ENCODE measurements at regions not wholly inside any gene's neighbourhood (a gene's known extent, or its start where the extent isn't known, plus 50 kb on each side); places are given as distances from the start of the nearest gene placed in this dataset.

GRCh38 chr7:155169498-155170065 lies 99.5 kb downstream of the HTR5A start:
- H3K27me3 ChIP-seq (ENCODE audit: insufficient read depth, low read length, poor library complexity), result no peaks in the 10 kb centered on the region
- TF ChIP-seq CTCF (IDR thresholded peaks at IDR 0.05; ENCODE audit: borderline replicate concordance, extremely low read depth, low read length, poor library complexity, severe bottlenecking), result no peak
- no peak for TF ChIP-seq EZH2 (IDR thresholded peaks at IDR 0.05; ENCODE audit: borderline replicate concordance, low read depth, low read length, severe bottlenecking)
- H3K9me3 ChIP-seq (ENCODE audit: insufficient read depth, low read length, severe bottlenecking), result no peaks in the 10 kb centered on the region
- DNase-seq (no peak), ATAC-seq (ENCODE audit: insufficient read depth, low read depth) (no peak)
- H4K20me1 ChIP-seq (ENCODE audit: insufficient read depth, low read length), result no peaks in the 10 kb centered on the region
- no peaks in the 10 kb centered on the region for H3K4me1 ChIP-seq (ENCODE audit: insufficient read depth, low read length)
- no peak overlapping the region for H2AFZ ChIP-seq (ENCODE audit: low read depth, low read length)
- H3K27ac ChIP-seq (ENCODE audit: low read length), result no peak overlapping the region
- H3K36me3 ChIP-seq (ENCODE audit: insufficient read depth, low read length), result no peaks in the 10 kb centered on the region
- H3K4me2 ChIP-seq (ENCODE audit: insufficient read depth, low read length), result no peak overlapping the region
- no peaks in the 10 kb centered on the region for H3K79me2 ChIP-seq (ENCODE audit: insufficient read depth, low read length)
- no peak overlapping the region for H3K4me3 ChIP-seq (ENCODE audit: low read depth in 1 of 2, low read length in 2 of 2)
- no peak overlapping the region for H3K9ac ChIP-seq (ENCODE audit: low read depth, low read length)

- no peaks in the 10 kb centered on the region for H3K9me3 ChIP-seq (ENCODE audit: insufficient read depth, low read length, severe bottlenecking)
- H3K27me3 ChIP-seq (ENCODE audit: insufficient read depth, low read length, poor library complexity), result no peaks in the 10 kb centered on the region
- H3K4me3 ChIP-seq (ENCODE audit: low read depth in 1 of 2, low read length in 2 of 2), result no peak overlapping the region
- no peak for ATAC-seq (ENCODE audit: insufficient read depth, low read depth)
- H3K9ac ChIP-seq (ENCODE audit: low read depth, low read length), result no peak overlapping the region
- no peak overlapping the region for H2AFZ ChIP-seq (ENCODE audit: low read depth, low read length)
- DNase-seq, result no peak
- no peak overlapping the region for H3K4me2 ChIP-seq (ENCODE audit: insufficient read depth, low read length)
- H3K4me1 ChIP-seq (ENCODE audit: insufficient read depth, low read length), result no peaks in the 10 kb centered on the region
- no peaks in the 10 kb centered on the region for H3K79me2 ChIP-seq (ENCODE audit: insufficient read depth, low read length)
- H3K36me3 ChIP-seq (ENCODE audit: insufficient read depth, low read length), result no peaks in the 10 kb centered on the region
- H3K27ac ChIP-seq (ENCODE audit: low read length), result no peak overlapping the region
- TF ChIP-seq EZH2 (IDR thresholded peaks at IDR 0.05; ENCODE audit: borderline replicate concordance, low read depth, low read length, severe bottlenecking) (no peak), CTCF (IDR thresholded peaks at IDR 0.05; ENCODE audit: borderline replicate concordance, extremely low read depth, low read length, poor library complexity, severe bottlenecking) (no peak)
- H4K20me1 ChIP-seq (ENCODE audit: insufficient read depth, low read length), result no peaks in the 10 kb centered on the region
These were observed 100.2 kb downstream of the HTR5A start for GRCh38 chr7:155170331-155170730.

GRCh38 chr7:155172141-155172540 lies 102.0 kb downstream of the HTR5A start:
- no peak overlapping the region for H3K27ac ChIP-seq (ENCODE audit: low read length)
- H3K9ac ChIP-seq (ENCODE audit: low read depth, low read length), result no peak overlapping the region
- TF ChIP-seq CTCF (IDR thresholded peaks at IDR 0.05; ENCODE audit: borderline replicate concordance, extremely low read depth, low read length, poor library complexity, severe bottlenecking) (no peak), EZH2 (IDR thresholded peaks at IDR 0.05; ENCODE audit: borderline replicate concordance, low read depth, low read length, severe bottlenecking) (no peak)
- DNase-seq, result no peak
- peak; percentile 29; the same call in 1 of the 3 replicates for ATAC-seq (ENCODE audit: insufficient read depth, low read depth)
- H3K4me1 ChIP-seq (ENCODE audit: insufficient read depth, low read length), result no peaks in the 10 kb centered on the region
- no peak overlapping the region for H3K4me2 ChIP-seq (ENCODE audit: insufficient read depth, low read length)
- no peaks in the 10 kb centered on the region for H3K79me2 ChIP-seq (ENCODE audit: insufficient read depth, low read length)
- H2AFZ ChIP-seq (ENCODE audit: low read depth, low read length), result no peak overlapping the region
- no peak overlapping the region for H3K4me3 ChIP-seq (ENCODE audit: low read depth in 1 of 2, low read length in 2 of 2)
- no peaks in the 10 kb centered on the region for H3K27me3 ChIP-seq (ENCODE audit: insufficient read depth, low read length, poor library complexity)
- H4K20me1 ChIP-seq (ENCODE audit: insufficient read depth, low read length), result no peaks in the 10 kb centered on the region
- no peaks in the 10 kb centered on the region for H3K9me3 ChIP-seq (ENCODE audit: insufficient read depth, low read length, severe bottlenecking)
- no peaks in the 10 kb centered on the region for H3K36me3 ChIP-seq (ENCODE audit: insufficient read depth, low read length)

GRCh38 chr7:155173905-155174304 lies 103.8 kb downstream of the HTR5A start:
- Histone ChIP-seq H3K9me3 (ENCODE audit: insufficient read depth, low read length, severe bottlenecking) (peaks cover 6% of the 10 kb centered on the region), H3K4me1 (ENCODE audit: insufficient read depth, low read length) (no peaks in the 10 kb centered on the region), H3K36me3 (ENCODE audit: insufficient read depth, low read length) (no peaks in the 10 kb centered on the region), H3K27ac (ENCODE audit: low read length) (no peak overlapping the region), H4K20me1 (ENCODE audit: insufficient read depth, low read length) (no peaks in the 10 kb centered on the region), H3K27me3 (ENCODE audit: insufficient read depth, low read length, poor library complexity) (no peaks in the 10 kb centered on the region), H3K4me2 (ENCODE audit: insufficient read depth, low read length) (no peak overlapping the region), H3K9ac (ENCODE audit: low read depth, low read length) (no peak overlapping the region), H2AFZ (ENCODE audit: low read depth, low read length) (no peak overlapping the region), H3K79me2 (ENCODE audit: insufficient read depth, low read length) (no peaks in the 10 kb centered on the region), H3K4me3 (ENCODE audit: low read depth in 1 of 2, low read length in 2 of 2) (no peak overlapping the region)
- no peak for TF ChIP-seq CTCF (IDR thresholded peaks at IDR 0.05; ENCODE audit: borderline replicate concordance, extremely low read depth, low read length, poor library complexity, severe bottlenecking)
- no peak for TF ChIP-seq EZH2 (IDR thresholded peaks at IDR 0.05; ENCODE audit: borderline replicate concordance, low read depth, low read length, severe bottlenecking)
- ATAC-seq (ENCODE audit: insufficient read depth, low read depth), result no peak
- DNase-seq, result no peak
